ENCODE measurements at regions not wholly inside any gene's neighbourhood (a gene's known extent, or its start where the extent isn't known, plus 50 kb on each side); places are given as distances from the start of the nearest gene placed in this dataset.

- no peak for ATAC-seq
- TF ChIP-seq PPARA (CRISPR knock-in tag; IDR thresholded peaks at IDR 0.05; ENCODE audit: borderline replicate concordance) (no peak), CSRNP3 (CRISPR knock-in tag; IDR thresholded peaks at IDR 0.05) (no peak), SNAI2 (CRISPR knock-in tag; IDR thresholded peaks at IDR 0.05) (no peak), ZNF70 (CRISPR knock-in tag; IDR thresholded peaks at IDR 0.05) (no peak), ZNF8 (CRISPR knock-in tag; IDR thresholded peaks at IDR 0.05) (no peak), ZC3H10 (CRISPR knock-in tag; IDR thresholded peaks at IDR 0.05) (no peak), TCF4 (CRISPR knock-in tag; IDR thresholded peaks at IDR 0.05; ENCODE audit: borderline replicate concordance) (no peak), ARNTL (CRISPR knock-in tag; IDR thresholded peaks at IDR 0.05; ENCODE audit: borderline replicate concordance, low read depth) (no peak), ZFP30 (CRISPR knock-in tag; IDR thresholded peaks at IDR 0.05) (no peak), ZNF565 (CRISPR knock-in tag; conservative IDR thresholded peaks at IDR 0.05; ENCODE audit: low read depth) (no peak)
Observed at GRCh38 chr13:107716241-107716640, 499.1 kb downstream of the LIG4 start.

- ATAC-seq: no peak
- no peak for TF ChIP-seq ZFP3 (CRISPR knock-in tag; IDR thresholded peaks at IDR 0.05)
Observed at GRCh38 chr13:107715496-107715895, 499.8 kb downstream of the LIG4 start.

GRCh38 chr13:107713314-107713713 is 502.0 kb downstream of the LIG4 start:
- TF ChIP-seq OSR1 (CRISPR knock-in tag; IDR thresholded peaks at IDR 0.05) (no peak), ZC3H10 (CRISPR knock-in tag; IDR thresholded peaks at IDR 0.05) (no peak), ZNF565 (CRISPR knock-in tag; conservative IDR thresholded peaks at IDR 0.05; ENCODE audit: low read depth) (no peak), BACH2 (CRISPR knock-in tag; IDR thresholded peaks at IDR 0.05; ENCODE audit: borderline replicate concordance) (no peak), CREB5 (CRISPR knock-in tag; IDR thresholded peaks at IDR 0.05; ENCODE audit: low read depth) (peak; percentile 66; the same call in 1 of the 2 replicates), ZFP3 (CRISPR knock-in tag; IDR thresholded peaks at IDR 0.05) (0 out of 2 replicates have a peak, but pooled peaks have one; percentile 29), ZNF8 (CRISPR knock-in tag; IDR thresholded peaks at IDR 0.05) (no peak), GLIS3 (CRISPR knock-in tag; IDR thresholded peaks at IDR 0.05) (no peak), ISL1 (CRISPR knock-in tag; IDR thresholded peaks at IDR 0.05) (peak; percentile 78), POU6F1 (CRISPR knock-in tag; IDR thresholded peaks at IDR 0.05; ENCODE audit: borderline replicate concordance, low read depth) (no peak)
- ATAC-seq: peak; percentile 61; the same call in 2 of the 3 replicates

- no peak for TF ChIP-seq ISL1 (CRISPR knock-in tag; IDR thresholded peaks at IDR 0.05)
- no peak for TF ChIP-seq GLIS3 (CRISPR knock-in tag; IDR thresholded peaks at IDR 0.05)
- no peak for ATAC-seq
Observed at GRCh38 chr13:107712145-107712860, 503.0 kb downstream of the LIG4 start.

GRCh38 chr13:107690181-107690580 is 525.2 kb downstream of the LIG4 start:
- ATAC-seq: no peak
- no peak for TF ChIP-seq GLIS3 (CRISPR knock-in tag; IDR thresholded peaks at IDR 0.05)

- no peak for ATAC-seq
- TF ChIP-seq ZNF8 (CRISPR knock-in tag; IDR thresholded peaks at IDR 0.05): no peak
- no peak for TF ChIP-seq ARNTL (CRISPR knock-in tag; IDR thresholded peaks at IDR 0.05; ENCODE audit: borderline replicate concordance, low read depth)
- TF ChIP-seq RARB (CRISPR knock-in tag; IDR thresholded peaks at IDR 0.05): no peak
- no peak for TF ChIP-seq ZNF70 (CRISPR knock-in tag; IDR thresholded peaks at IDR 0.05)
- no peak for TF ChIP-seq PPARA (CRISPR knock-in tag; IDR thresholded peaks at IDR 0.05; ENCODE audit: borderline replicate concordance)
- TF ChIP-seq CREB5 (CRISPR knock-in tag; IDR thresholded peaks at IDR 0.05; ENCODE audit: low read depth): no peak
- no peak for TF ChIP-seq CSRNP3 (CRISPR knock-in tag; IDR thresholded peaks at IDR 0.05)
- TF ChIP-seq ESRRG (CRISPR knock-in tag; IDR thresholded peaks at IDR 0.05): no peak
- no peak for TF ChIP-seq TOX (CRISPR knock-in tag; IDR thresholded peaks at IDR 0.05; ENCODE audit: borderline replicate concordance)
- TF ChIP-seq SNAI2 (CRISPR knock-in tag; IDR thresholded peaks at IDR 0.05): no peak
- no peak for TF ChIP-seq POU6F1 (CRISPR knock-in tag; IDR thresholded peaks at IDR 0.05; ENCODE audit: borderline replicate concordance, low read depth)
- no peak for TF ChIP-seq TCF4 (CRISPR knock-in tag; IDR thresholded peaks at IDR 0.05; ENCODE audit: borderline replicate concordance)
- TF ChIP-seq OSR1 (CRISPR knock-in tag; IDR thresholded peaks at IDR 0.05): no peak
Observed at GRCh38 chr13:107685876-107686275, 529.5 kb downstream of the LIG4 start.
